Left lung (tissue), 4 donors: ENCODE measurements at regions not wholly inside any gene's neighbourhood (a gene's known extent, or its start where the extent isn't known, plus 50 kb on each side); places are given as distances from the start of the nearest gene placed in this dataset.

ENCODE experiments used
- ATAC-seq: fragments of 200-7000 bp; cut with Tn5 transposase; one replicate; pipeline ENCODE4 v1.9.1; 2020; ENCODE audit warnings: moderate library complexity
- DNase-seq, 4 donors: peaks; one replicate each; pipeline ENCODE4 v3.0.0-alpha.2; 2013 to 2020
- H3K27ac ChIP-seq, 2 donors: fragments of 200-600 bp; sonication (generic) in 1 of 2; one replicate each; pipeline versions ENCODE4 v1.5.0 to v1.8.0; 2020 to 2021
- H3K27me3 ChIP-seq, 2 donors: fragments of 200-600 bp; sonication (generic) in 1 of 2; one replicate each; pipeline versions ENCODE4 v1.5.0 to v1.8.0; 2020 to 2021
- H3K36me3 ChIP-seq, 2 donors: fragments of 200-600 bp; sonication (generic) in 1 of 2; one replicate each; pipeline versions ENCODE4 v1.5.0 to v1.8.0; 2020 to 2021
- H3K4me1 ChIP-seq, 2 donors: fragments of 200-600 bp; one replicate each; pipeline ENCODE4 v1.8.0; 2021
- H3K4me3 ChIP-seq, 2 donors: fragments of 200-600 bp; sonication (generic) in 1 of 2; one replicate each; pipeline versions ENCODE4 v1.5.0 to v1.8.0; 2020 to 2021; ENCODE audit warnings: mild to moderate bottlenecking in 1 of 2
- H3K9me3 ChIP-seq, 2 donors: fragments of 200-600 bp; sonication (generic) in 1 of 2; one replicate each; pipeline versions ENCODE4 v1.5.0 to v1.8.0; 2020 to 2021
- CTCF ChIP-seq, 2 donors: fragments of 200-600 bp; sonication (generic) in 1 of 2; IDR thresholded peaks; one replicate each; pipeline versions ENCODE4 v1.5.0 to v1.8.0; 2021; ENCODE audit warnings: antibody characterized with exemption in 2 of 2
- intact Hi-C, 2 donors: fragments of 100-400 bp; cut with DNase I; formaldehyde crosslinking; loops; one replicate each; pipeline versions ENCODE4 v1.11.2 to v1.14.2; 2022
- donor health status: DM: no; HTN: yes; CAD: no.
- donor health status: DM: no; HTN: no; CAD: no.

DNA sequence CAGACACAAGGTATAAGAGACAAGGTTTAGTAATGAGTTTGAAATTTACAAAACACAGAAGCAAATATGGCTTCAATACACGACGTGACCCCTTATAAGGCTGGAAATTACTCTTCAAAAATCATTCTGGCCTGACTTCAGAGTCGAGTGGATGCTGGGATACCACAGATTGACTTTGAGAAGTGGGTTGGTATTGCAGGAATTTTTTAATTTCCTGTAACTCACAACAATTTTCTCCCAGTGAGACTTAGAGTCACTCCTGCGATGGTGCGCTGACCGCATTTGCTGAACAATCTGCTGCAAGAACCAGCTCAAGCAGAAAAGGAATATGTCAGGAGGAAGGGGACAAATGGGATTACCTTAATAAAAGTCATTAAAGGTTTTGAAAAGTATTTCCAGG is 132.1 kb downstream of the EMX2 start:
- peaks cover 0 to 38% of the 10 kb centered on the region in 2 donors for H3K27me3 ChIP-seq
- no peak for DNase-seq
- no peak for TF ChIP-seq CTCF (IDR thresholded peaks at IDR 0.05)
- H3K27ac ChIP-seq = no peak overlapping the region
- ATAC-seq = no peak
- no peaks in the 10 kb centered on the region for H3K36me3 ChIP-seq
- no peaks in the 10 kb centered on the region for H3K4me1 ChIP-seq
- intact Hi-C loops = no loop called here
- no peak overlapping the region for H3K4me3 ChIP-seq
- H3K9me3 ChIP-seq = no peaks in the 10 kb centered on the region

DNA sequence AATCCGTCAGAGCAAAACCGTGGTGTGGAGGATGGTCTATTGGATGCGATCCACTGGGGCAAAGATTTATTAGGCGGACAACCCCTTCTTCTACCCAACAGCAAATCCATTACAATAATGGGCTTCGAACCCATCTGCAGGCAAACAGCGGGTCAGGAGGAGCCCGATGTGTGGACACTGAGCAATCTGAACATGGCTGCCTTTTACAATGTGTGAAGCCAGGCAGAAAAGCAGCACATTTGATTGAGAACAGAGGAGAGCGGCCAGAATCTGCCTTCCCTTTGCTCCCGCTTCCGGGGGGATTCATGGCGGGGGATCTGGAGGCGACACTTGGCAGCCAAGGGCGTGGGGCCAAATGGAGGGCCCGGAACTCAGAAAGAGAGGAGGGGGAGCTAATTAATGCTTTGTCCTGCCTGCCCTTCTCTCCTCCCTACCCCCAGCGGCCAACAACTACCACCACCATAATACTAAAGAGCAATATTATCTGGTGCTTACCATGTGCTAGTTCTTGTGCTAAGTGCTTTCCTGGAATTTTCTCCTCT is 133.0 kb downstream of the EMX2 start:
- Histone ChIP-seq H3K9me3 (no peaks in the 10 kb centered on the region), H3K27me3 (peaks cover 0 to 38% of the 10 kb centered on the region in 2 donors), H3K4me3 (no peak overlapping the region), H3K4me1 (no peaks in the 10 kb centered on the region), H3K27ac (no peak overlapping the region), H3K36me3 (no peaks in the 10 kb centered on the region)
- intact Hi-C loops = no loop called here
- DNase-seq (no peak), ATAC-seq (no peak)
- no peak for TF ChIP-seq CTCF (IDR thresholded peaks at IDR 0.05)

- Histone ChIP-seq H3K27me3 (peaks cover 0 to 38% of the 10 kb centered on the region in 2 donors), H3K36me3 (no peaks in the 10 kb centered on the region), H3K27ac (no peak overlapping the region), H3K9me3 (no peaks in the 10 kb centered on the region), H3K4me3 (no peak overlapping the region), H3K4me1 (no peaks in the 10 kb centered on the region)
- TF ChIP-seq CTCF (IDR thresholded peaks at IDR 0.05) = no peak
- intact Hi-C loops = no loop called here
- no peak for ATAC-seq
- DNase-seq = no peak
These were observed 134.7 kb downstream of the EMX2 start for GRCh38 chr10:117677239-117677638.

DNA sequence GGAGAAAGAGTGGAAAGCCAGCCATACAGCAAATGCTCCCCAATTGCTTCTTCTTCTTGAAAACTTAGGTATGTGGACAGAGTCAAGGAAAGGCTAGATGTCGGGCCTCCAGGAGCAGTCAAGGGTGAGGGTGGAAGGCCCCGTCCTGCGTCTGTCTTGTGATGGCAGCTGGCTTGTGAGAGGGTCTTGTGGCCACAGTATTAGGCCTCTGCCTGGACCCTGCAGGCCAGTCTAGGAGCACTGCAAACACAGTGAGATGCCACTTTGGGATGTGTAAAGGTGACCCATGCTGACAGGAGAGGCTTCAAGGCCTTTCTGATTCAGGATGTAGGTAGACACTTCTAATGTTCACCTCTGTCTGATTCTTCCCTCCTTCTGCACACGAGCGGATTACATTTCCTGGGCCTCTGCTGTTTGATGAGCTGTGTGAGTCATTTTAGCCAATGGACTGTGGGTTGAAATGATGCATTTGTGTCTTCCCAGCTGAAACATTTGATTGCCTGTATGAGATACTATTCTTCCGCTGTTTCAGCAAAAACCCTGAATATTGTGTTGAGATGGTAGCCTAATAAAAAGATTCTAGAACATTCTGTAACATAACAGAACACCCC is 135.4 kb downstream of the EMX2 start:
- no peak for DNase-seq
- H3K4me3 ChIP-seq = no peak overlapping the region
- H3K27ac ChIP-seq = no peak overlapping the region
- ATAC-seq = no peak
- intact Hi-C loops = no loop called here
- no peaks in the 10 kb centered on the region for H3K9me3 ChIP-seq
- H3K36me3 ChIP-seq = no peaks in the 10 kb centered on the region
- no peaks in the 10 kb centered on the region for H3K4me1 ChIP-seq
- H3K27me3 ChIP-seq = peaks cover 0 to 34% of the 10 kb centered on the region in 2 donors
- no peak for TF ChIP-seq CTCF (IDR thresholded peaks at IDR 0.05)

DNA sequence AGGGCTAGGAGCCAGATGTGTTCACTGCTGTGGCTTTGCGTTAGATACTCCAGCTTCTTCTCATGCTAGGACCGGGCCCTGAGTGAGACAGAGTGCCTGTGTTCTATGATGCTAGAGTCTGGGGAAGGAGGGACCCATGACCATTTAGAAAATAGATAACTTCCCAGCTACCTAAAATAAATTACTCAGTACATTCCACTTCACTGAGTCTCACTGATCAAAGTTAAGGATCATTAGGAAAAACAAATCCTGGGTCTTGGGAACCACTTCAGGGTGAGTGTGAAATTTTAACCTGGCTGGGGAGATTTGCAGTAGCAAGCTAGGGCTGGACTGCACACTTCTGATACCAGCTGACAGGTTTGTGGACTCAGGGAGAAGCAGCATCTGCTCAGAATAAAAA is 138.1 kb downstream of the EMX2 start:
- DNase-seq (no peak), ATAC-seq (no peak)
- H3K36me3 ChIP-seq = no peaks in the 10 kb centered on the region
- H3K4me3 ChIP-seq = no peak overlapping the region
- no peak for TF ChIP-seq CTCF (IDR thresholded peaks at IDR 0.05)
- no peaks in the 10 kb centered on the region for H3K4me1 ChIP-seq
- peaks cover 0 to 33% of the 10 kb centered on the region in 2 donors for H3K27me3 ChIP-seq
- no peak overlapping the region for H3K27ac ChIP-seq
- H3K9me3 ChIP-seq = no peaks in the 10 kb centered on the region
- intact Hi-C loops = loop anchor here in 1 of 2 donors (10.0 kb wide), 1 partner anchor 106 kb away; no protein-coding TSS in a partner anchor
